Muscle layer of colon (tissue), 2 donors: ENCODE measurements at regions not wholly inside any gene's neighbourhood (a gene's known extent, or its start where the extent isn't known, plus 50 kb on each side); places are given as distances from the start of the nearest gene placed in this dataset.
"Not testable (repeated sequence)": the region's sequence is repeated elsewhere in the genome, so short reads cannot be mapped to it uniquely, and the experiment has no call there.

Experiments used
- H3K27ac ChIP-seq: one replicate; pipeline ENCODE4 v1.7.0; 2013; ENCODE audit warnings: low read depth, mild to moderate bottlenecking, low read length, moderate library complexity
- H3K27me3 ChIP-seq, 2 donors: one replicate each; pipeline ENCODE4 v1.7.0; 2013; ENCODE audit warnings: low read length in 2 of 2, mild to moderate bottlenecking in 2 of 2; ENCODE audit not compliant: insufficient read depth in 2 of 2, control insufficient read depth in 1 of 2
- H3K36me3 ChIP-seq: one replicate; pipeline ENCODE4 v1.7.0; 2013; ENCODE audit warnings: mild to moderate bottlenecking, low read length; ENCODE audit not compliant: insufficient read depth
- H3K4me1 ChIP-seq: one replicate; pipeline ENCODE4 v1.7.0; 2013; ENCODE audit warnings: mild to moderate bottlenecking, low read length; ENCODE audit not compliant: insufficient read depth
- H3K4me3 ChIP-seq, 2 donors: one replicate each; pipeline ENCODE4 v1.7.0; 2013; ENCODE audit warnings: low read length in 2 of 2, low read depth in 1 of 2, mild to moderate bottlenecking in 1 of 2, moderate library complexity in 1 of 2
- H3K9ac ChIP-seq: one replicate; pipeline ENCODE4 v1.7.0; 2013; ENCODE audit warnings: low read length
- H3K9me3 ChIP-seq: one replicate; pipeline ENCODE4 v1.7.0; 2013; ENCODE audit warnings: mild to moderate bottlenecking, low read length
- donor health status: abdominal sarcoma.
- donor health status: Adenocarcinoma of cecum.

- Histone ChIP-seq H3K36me3 (no peaks in the 10 kb centered on the region), H3K9ac (no peak overlapping the region), H3K27me3 (no peaks in the 10 kb centered on the region), H3K4me3 (no peak overlapping the region), H3K9me3 (no peaks in the 10 kb centered on the region), H3K27ac (no peak overlapping the region), H3K4me1 (no peaks in the 10 kb centered on the region)
Observed at GRCh38 chr20:58042591-58042990, 185.9 kb downstream of the ANKRD60 start.

- Histone ChIP-seq H3K9ac (no peak overlapping the region), H3K36me3 (no peaks in the 10 kb centered on the region), H3K27ac (no peak overlapping the region), H3K4me1 (no peaks in the 10 kb centered on the region), H3K27me3 (no peaks in the 10 kb centered on the region), H3K9me3 (no peaks in the 10 kb centered on the region), H3K4me3 (no peak overlapping the region)
Observed at GRCh38 chr20:58040447-58041290, 187.8 kb downstream of the ANKRD60 start.

DNA sequence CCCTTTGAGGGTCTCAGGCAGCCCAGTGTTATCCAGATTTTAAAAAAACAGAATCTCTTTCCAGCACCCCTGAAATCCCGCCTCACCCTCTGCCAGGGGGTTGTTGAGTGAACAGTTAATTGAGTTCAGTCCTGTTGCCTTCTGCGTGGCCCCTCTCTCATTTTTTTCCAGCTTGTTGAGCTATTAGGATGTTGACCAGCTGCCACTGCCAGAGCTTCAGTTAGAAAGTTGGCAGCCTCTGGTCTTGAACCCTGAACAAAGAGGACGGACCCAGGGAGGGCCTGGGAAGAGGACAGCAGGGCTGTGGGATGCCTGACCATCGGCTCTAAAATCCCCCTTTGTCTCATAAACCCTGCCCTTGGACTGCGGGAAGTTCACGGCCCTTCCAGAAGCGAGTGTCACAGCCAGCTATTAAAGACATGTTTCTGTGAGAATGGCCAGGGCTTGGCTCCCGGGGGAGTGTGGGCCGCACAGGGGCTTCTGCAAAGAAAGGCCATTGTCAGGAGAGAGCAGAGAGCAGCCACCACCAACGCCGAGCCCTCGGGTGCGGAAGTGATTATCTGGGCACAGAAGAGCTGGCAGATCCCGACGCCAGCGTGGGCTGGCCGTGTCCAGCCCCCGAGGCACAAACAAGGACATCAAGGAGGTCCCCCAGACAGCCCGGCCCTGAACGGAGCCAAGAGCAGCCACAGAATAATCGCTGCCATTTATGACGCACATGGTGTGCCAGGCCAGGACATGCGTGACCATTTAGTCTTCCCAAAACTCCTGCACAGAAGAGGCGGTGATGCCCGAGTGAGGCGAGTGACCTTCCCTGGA lies 189.0 kb downstream of the ANKRD60 start:
- no peak overlapping the region for H3K27ac ChIP-seq
- no peak overlapping the region for H3K4me3 ChIP-seq
- H3K9ac ChIP-seq: no peak overlapping the region
- no peaks in the 10 kb centered on the region for H3K36me3 ChIP-seq
- no peaks in the 10 kb centered on the region for H3K27me3 ChIP-seq
- H3K4me1 ChIP-seq: no peaks in the 10 kb centered on the region
- no peaks in the 10 kb centered on the region for H3K9me3 ChIP-seq

DNA sequence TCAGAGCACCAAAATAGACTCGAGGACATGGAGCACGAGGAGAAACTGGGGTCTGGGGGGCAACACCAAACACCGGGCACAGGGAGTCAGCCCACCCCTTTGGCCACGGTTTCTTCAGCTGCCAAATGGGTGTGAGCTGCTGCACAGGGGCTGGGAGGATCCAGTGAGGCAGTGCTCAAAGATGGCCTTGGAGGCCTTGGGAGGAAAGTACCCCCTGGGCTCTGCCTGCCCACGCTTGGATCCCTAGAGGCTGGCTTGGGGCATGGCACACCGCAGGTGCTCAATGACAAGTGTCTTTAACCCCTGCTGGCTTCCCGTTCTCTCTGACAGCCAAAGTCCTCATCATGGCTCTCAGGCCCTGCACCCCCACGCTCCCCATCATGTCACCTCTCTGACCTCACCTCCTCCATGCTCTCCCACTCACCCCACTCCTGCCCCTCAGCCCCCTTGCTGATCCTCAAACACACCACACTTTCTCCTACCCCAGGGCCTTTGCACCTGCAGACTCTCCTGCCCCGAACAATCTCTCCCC lies 190.3 kb downstream of the ANKRD60 start:
- no peaks in the 10 kb centered on the region for H3K9me3 ChIP-seq
- no peak overlapping the region for H3K4me3 ChIP-seq
- no peaks in the 10 kb centered on the region for H3K4me1 ChIP-seq
- H3K27me3 ChIP-seq: no peaks in the 10 kb centered on the region
- no peak overlapping the region for H3K27ac ChIP-seq
- no peak overlapping the region for H3K9ac ChIP-seq
- H3K36me3 ChIP-seq: no peaks in the 10 kb centered on the region

DNA sequence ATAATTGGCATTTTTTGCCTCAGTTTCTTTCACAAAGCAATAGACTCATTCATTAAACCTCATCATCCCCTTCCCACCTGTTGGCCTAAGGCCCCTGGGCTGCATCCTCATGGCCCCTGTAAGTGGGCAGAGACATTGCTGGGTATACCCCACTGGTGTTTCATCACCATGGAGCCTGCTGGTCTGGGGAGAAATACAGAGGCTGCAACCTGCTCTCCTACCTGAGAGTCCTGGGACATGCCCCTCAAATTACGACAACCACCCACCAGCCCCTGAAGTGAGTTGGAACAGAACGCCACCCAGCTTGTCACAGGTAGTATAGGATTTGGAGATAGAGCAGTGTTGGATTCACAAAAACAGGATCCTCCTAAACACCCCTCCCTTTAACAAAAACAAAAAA lies 190.8 kb downstream of the ANKRD60 start:
- no peak overlapping the region for H3K4me3 ChIP-seq
- H3K4me1 ChIP-seq: no peaks in the 10 kb centered on the region
- no peak overlapping the region for H3K9ac ChIP-seq
- H3K36me3 ChIP-seq: no peaks in the 10 kb centered on the region
- H3K27ac ChIP-seq: no peak overlapping the region
- H3K27me3 ChIP-seq: no peaks in the 10 kb centered on the region
- H3K9me3 ChIP-seq: no peaks in the 10 kb centered on the region

- Histone ChIP-seq H3K4me1 (no peaks in the 10 kb centered on the region), H3K27ac (no peak overlapping the region), H3K4me3 (no peak overlapping the region)
Observed at GRCh38 chr20:58033026-58033536, 195.4 kb downstream of the ANKRD60 start.

GRCh38 chr20:58032599-58032998 lies 195.9 kb downstream of the ANKRD60 start:
- Histone ChIP-seq H3K27ac (no peak overlapping the region), H3K4me1 (no peaks in the 10 kb centered on the region), H3K9ac (no peak overlapping the region), H3K27me3 (peaks cover 0 to 4% of the 10 kb centered on the region in 2 donors), H3K4me3 (no peak overlapping the region), H3K36me3 (no peaks in the 10 kb centered on the region), H3K9me3 (no peaks in the 10 kb centered on the region)

More at GRCh38 chr20:58033026-58033536, 195.4 kb downstream of the ANKRD60 start:
- Histone ChIP-seq H3K9me3 (no peaks in the 10 kb centered on the region), H3K9ac (no peak overlapping the region), H3K27me3 (peaks cover 0 to 4% of the 10 kb centered on the region in 2 donors), H3K36me3 (no peaks in the 10 kb centered on the region)

GRCh38 chr20:58031350-58031749 lies 197.1 kb downstream of the ANKRD60 start:
- H3K27me3 ChIP-seq, H3K9me3 ChIP-seq, H3K9ac ChIP-seq, H3K27ac ChIP-seq, H3K4me3 ChIP-seq, H3K4me1 ChIP-seq, H3K36me3 ChIP-seq: not testable (repeated sequence)

GRCh38 chr20:58028123-58028522 lies 200.3 kb downstream of the ANKRD60 start:
- peaks cover 0 to 4% of the 10 kb centered on the region in 2 donors for H3K27me3 ChIP-seq
- H3K27ac ChIP-seq: no peak overlapping the region
- no peak overlapping the region for H3K4me3 ChIP-seq
- no peaks in the 10 kb centered on the region for H3K36me3 ChIP-seq
- no peaks in the 10 kb centered on the region for H3K4me1 ChIP-seq
- no peak overlapping the region for H3K9ac ChIP-seq
- no peaks in the 10 kb centered on the region for H3K9me3 ChIP-seq

DNA sequence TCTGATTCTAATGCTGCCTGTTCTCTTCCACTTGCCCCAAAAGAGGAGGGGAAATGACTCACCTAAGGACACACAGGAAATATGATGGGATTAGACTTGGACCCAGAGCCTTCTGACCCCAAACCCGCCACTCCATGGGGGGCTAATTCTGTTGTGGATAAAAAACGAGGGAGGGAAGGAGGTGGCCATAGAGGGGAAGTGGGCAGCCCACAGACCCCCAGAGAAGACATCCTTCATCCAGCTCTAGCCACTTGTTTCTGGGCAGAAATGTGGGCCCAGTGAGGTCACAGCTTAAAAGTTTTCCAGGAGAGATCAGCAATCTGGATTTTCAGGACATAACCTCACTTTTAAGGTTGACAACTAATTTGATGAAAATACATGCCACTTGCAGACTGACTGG lies 202.1 kb downstream of the ANKRD60 start:
- Histone ChIP-seq H3K4me3 (no peak overlapping the region), H3K9me3 (no peaks in the 10 kb centered on the region), H3K27ac (no peak overlapping the region), H3K27me3 (peaks cover 0 to 4% of the 10 kb centered on the region in 2 donors), H3K4me1 (peaks cover 3% of the 10 kb centered on the region), H3K9ac (no peak overlapping the region), H3K36me3 (no peaks in the 10 kb centered on the region)

- Histone ChIP-seq H3K9ac (no peak overlapping the region), H3K36me3 (no peaks in the 10 kb centered on the region), H3K4me3 (no peak overlapping the region), H3K27me3 (peaks cover 0 to 4% of the 10 kb centered on the region in 2 donors), H3K27ac (no peak overlapping the region), H3K9me3 (no peaks in the 10 kb centered on the region), H3K4me1 (peaks cover 5% of the 10 kb centered on the region)
Observed at GRCh38 chr20:58025233-58025632, 203.2 kb downstream of the ANKRD60 start.
